GM12873 (cell line): ENCODE measurements at regions not wholly inside any gene's neighbourhood (a gene's known extent, or its start where the extent isn't known, plus 50 kb on each side); places are given as distances from the start of the nearest gene placed in this dataset.

Source experiments
- TF ChIP-seq, protein P1 (sequence below): IDR thresholded peaks from 2 replicates; pipeline ENCODE4 v1.5.1; 2012; ENCODE audit warnings: low read depth, mild to moderate bottlenecking, moderate library complexity, low read length, control low read depth; ENCODE audit not compliant: insufficient read depth; ENCODE audit errors: missing control alignments

DNA sequence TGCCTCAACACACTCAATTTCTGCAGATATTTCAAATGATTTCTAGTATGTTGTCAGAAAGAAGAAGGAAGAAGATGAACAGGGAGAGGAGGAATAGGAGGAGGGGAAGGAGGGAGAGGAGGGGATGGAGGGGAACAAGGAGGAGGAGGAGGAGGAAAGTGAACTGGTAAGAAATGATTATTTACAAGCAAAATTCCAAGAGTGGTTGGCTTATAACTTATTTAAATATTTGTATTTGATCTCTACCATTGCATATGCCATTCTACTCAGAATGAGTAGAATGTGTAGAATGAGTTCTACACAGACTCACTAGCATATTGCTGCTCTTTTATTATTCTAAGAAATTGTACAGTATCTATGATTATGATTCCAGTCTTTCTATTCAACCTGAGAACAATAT, 866.2 kb upstream of the DDX18 start:
- TF ChIP-seq, protein P1, sequence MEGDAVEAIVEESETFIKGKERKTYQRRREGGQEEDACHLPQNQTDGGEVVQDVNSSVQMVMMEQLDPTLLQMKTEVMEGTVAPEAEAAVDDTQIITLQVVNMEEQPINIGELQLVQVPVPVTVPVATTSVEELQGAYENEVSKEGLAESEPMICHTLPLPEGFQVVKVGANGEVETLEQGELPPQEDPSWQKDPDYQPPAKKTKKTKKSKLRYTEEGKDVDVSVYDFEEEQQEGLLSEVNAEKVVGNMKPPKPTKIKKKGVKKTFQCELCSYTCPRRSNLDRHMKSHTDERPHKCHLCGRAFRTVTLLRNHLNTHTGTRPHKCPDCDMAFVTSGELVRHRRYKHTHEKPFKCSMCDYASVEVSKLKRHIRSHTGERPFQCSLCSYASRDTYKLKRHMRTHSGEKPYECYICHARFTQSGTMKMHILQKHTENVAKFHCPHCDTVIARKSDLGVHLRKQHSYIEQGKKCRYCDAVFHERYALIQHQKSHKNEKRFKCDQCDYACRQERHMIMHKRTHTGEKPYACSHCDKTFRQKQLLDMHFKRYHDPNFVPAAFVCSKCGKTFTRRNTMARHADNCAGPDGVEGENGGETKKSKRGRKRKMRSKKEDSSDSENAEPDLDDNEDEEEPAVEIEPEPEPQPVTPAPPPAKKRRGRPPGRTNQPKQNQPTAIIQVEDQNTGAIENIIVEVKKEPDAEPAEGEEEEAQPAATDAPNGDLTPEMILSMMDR, result no peak

DNA sequence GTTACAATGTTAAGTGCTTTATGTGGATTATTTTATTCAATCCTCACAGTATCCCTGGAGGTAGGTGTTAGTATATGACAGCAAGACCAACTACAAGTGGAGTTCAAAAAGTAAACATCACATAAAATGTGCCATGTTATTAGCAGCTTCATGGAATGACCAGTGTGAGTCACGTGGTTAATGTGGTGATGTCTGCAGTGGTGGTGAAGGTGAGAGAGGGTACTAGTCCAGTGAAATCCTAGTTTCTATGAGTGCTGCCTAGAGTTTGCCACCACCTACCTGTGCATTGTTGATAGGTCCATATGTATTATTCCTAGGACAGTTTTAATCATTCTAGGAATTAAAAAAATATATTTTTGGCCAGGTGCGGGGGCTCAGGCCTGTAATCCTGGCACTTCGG, 865.2 kb upstream of the DDX18 start:
- TF ChIP-seq, protein P1, result no peak

DNA sequence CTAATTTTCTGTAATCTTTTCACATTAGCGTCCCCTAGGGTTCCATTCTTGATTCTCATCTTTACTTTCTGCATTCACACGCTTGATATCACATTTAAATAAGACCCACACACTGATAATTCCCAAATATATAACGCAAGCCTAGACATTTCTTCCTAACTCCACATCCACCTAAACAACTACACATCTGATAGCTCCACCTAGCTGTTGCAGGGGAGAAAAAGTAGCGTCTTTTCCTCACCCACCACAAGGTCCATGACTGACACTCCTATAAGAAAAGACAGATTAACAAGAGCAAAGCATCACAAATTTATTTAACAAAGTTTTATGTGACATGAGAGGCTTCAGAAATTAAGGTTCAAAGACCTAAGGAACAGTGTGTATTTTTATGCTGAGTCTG, 862.2 kb upstream of the DDX18 start:
- TF ChIP-seq, protein P1, result no peak

DNA sequence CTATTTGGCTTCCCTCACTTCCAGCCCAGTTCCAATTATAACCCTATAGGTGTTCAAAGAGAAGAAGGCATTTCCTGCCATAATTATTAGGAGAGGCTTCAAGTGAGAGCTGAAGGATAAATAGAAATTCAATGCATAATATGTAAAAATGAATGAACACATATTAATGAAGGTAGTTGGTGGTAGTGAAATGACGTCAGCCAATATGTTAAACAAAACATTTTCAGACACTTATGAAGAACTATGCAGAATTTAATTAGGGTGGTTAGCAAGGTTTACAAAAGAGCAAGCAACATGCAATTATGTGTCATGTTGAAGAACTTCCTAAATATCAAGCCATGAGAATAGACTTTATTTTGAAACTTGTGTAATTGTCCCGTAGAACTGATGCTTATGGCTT, 858.8 kb upstream of the DDX18 start:
- TF ChIP-seq, protein P1, result no peak

DNA sequence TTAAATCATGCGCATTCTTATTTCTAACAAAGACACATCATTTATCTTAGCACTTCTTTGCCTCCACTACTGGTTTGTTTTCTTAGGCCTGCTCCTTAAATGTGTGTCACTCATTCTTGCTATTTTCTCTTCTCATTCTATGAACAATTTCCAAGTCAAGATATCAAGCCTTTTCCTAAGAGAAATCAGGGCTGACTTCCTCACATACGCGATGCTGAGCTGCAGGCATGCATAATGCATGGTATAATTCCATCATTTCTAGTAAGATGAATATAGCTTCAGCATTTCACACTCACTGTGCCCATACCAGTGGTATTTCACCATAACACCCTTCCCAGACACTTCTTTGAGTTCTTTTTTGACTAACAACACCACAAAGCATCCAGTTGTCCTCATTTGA, 838.9 kb upstream of the DDX18 start:
- TF ChIP-seq, protein P1, result no peak

DNA sequence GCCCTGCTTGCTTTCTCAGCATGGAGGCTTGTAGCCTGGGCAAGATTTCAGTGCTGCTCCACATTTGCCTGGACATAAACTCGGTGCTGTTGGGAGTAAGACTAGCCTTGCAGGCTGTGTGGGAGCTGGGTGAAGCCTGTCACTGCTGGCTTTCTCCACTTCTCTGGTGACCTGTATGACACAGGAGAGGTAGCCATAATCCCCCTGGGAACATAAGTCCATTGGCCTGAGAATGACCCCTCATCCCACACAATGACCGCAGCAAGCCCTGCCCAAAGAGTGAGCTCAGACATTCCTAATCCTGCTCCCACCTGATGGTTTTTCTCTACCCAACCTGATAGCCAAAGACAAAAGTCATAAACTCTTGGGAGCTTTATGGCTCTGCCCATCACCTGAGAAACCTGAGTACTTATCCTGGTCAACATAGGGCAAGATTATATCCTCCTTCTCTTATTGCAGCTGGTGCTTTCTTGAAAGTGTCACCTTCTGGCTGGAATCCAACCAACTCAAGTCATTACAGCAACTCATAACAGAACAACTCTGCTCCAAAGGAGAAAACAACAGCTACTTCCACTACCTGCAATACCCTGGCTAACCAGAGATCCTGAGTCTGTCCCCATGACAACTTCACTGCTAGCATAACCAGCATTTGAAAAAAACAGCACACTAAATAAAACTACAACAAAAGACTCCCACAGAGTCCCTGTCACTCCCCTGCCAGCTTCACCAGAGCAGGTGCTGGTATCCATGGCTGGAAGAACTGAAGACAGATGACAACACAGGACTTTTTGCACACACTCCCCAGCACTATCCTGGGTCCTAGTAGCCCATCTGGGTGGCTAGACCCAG, 834.4 kb upstream of the DDX18 start:
- TF ChIP-seq, protein P1, result no peak

DNA sequence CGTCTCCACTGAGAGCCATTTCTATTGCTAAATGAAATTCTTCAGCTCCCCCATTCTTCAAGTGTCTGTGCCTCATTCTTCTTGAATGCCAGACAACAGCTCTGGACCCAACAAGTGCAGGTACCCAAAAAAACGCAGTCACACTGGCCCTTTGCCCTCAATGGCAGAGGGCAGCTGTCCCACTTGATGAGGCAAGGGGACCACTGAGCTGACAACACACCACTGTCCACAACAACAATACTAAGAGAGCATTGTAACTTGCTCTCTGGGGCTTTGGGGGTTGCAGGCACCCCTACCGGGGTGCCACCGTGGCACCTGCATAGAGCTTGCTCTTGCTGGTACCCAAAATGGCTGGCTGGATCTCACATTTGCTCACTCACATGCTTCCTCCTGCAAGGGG, 827.0 kb upstream of the DDX18 start:
- TF ChIP-seq, protein P1, result no peak
